ENCODE measurements at regions not wholly inside any gene's neighbourhood (a gene's known extent, or its start where the extent isn't known, plus 50 kb on each side); places are given as distances from the start of the nearest gene placed in this dataset.

GRCh38 chr3:105199217-105199616, 167.5 kb upstream of the ALCAM start:
- Histone ChIP-seq H3K27ac (no peak overlapping the region), H3K4me3 (no peak overlapping the region), H3K36me3 (replicated peaks in 1 of 2; ENCODE audit: insufficient read depth in 1 of 2, low read depth in 2 of 2) (no peaks in the 10 kb centered on the region), H3K9me3 (no peaks in the 10 kb centered on the region), H3K27me3 (no peaks in the 10 kb centered on the region), H3K4me1 (no peaks in the 10 kb centered on the region)
- ATAC-seq = no peak
- DNase-seq = no peak
- 78 to 83% methylated on average over 3 of the region's 3 CpGs for WGBS, 2 donors
- TF ChIP-seq POLR2A (IDR thresholded peaks at IDR 0.05) (no peak), CTCF (IDR thresholded peaks at IDR 0.05) (no peak)
- intact Hi-C loops (cut with DNase I) = no loop called here

- no peak for TF ChIP-seq POLR2A (IDR thresholded peaks at IDR 0.05)
- TF ChIP-seq CTCF (IDR thresholded peaks at IDR 0.05) = no peak
- ATAC-seq = no peak
- no peaks in the 10 kb centered on the region for H3K27me3 ChIP-seq
- 80 to 83% methylated on average over 1 of the region's 1 CpG for WGBS, 2 donors
- intact Hi-C loops (cut with DNase I) = no loop called here
- no peak for DNase-seq
- H3K36me3 ChIP-seq (replicated peaks in 1 of 2; ENCODE audit: insufficient read depth in 1 of 2, low read depth in 2 of 2) = no peaks in the 10 kb centered on the region
- no peaks in the 10 kb centered on the region for H3K9me3 ChIP-seq
- no peak overlapping the region for H3K4me3 ChIP-seq
- no peak overlapping the region for H3K27ac ChIP-seq
- no peaks in the 10 kb centered on the region for H3K4me1 ChIP-seq
These were observed 156.6 kb upstream of the ALCAM start for GRCh38 chr3:105210141-105210540.

GRCh38 chr3:105214590-105214989, 152.1 kb upstream of the ALCAM start:
- no peak for DNase-seq
- ATAC-seq = no peak
- Histone ChIP-seq H3K9me3 (no peaks in the 10 kb centered on the region), H3K36me3 (replicated peaks in 1 of 2; ENCODE audit: insufficient read depth in 1 of 2, low read depth in 2 of 2) (no peaks in the 10 kb centered on the region), H3K27me3 (no peaks in the 10 kb centered on the region), H3K27ac (no peak overlapping the region), H3K4me1 (no peaks in the 10 kb centered on the region), H3K4me3 (no peak overlapping the region)
- intact Hi-C loops (cut with DNase I) = no loop called here
- TF ChIP-seq POLR2A (IDR thresholded peaks at IDR 0.05) (no peak), CTCF (IDR thresholded peaks at IDR 0.05) (no peak)
- WGBS, 2 donors = 54 to 70% methylated on average over 1 of the region's 1 CpG

GRCh38 chr3:105222568-105223093, 144.1 kb upstream of the ALCAM start:
- TF ChIP-seq POLR2A (IDR thresholded peaks at IDR 0.05) (no peak), CTCF (IDR thresholded peaks at IDR 0.05) (no peak)
- H3K4me1 ChIP-seq = no peaks in the 10 kb centered on the region
- H3K4me3 ChIP-seq = no peak overlapping the region
- H3K27ac ChIP-seq = no peak overlapping the region
- DNase-seq (no peak), ATAC-seq (no peak)
- intact Hi-C loops (cut with DNase I) = no loop called here
- H3K9me3 ChIP-seq = no peaks in the 10 kb centered on the region
- no peaks in the 10 kb centered on the region for H3K36me3 ChIP-seq (replicated peaks in 1 of 2; ENCODE audit: insufficient read depth in 1 of 2, low read depth in 2 of 2)
- no peaks in the 10 kb centered on the region for H3K27me3 ChIP-seq
- WGBS, 2 donors = 75 to 78% methylated on average over 8 of the region's 8 CpGs

- WGBS, 2 donors = 89 to 92% methylated on average over 11 of the region's 11 CpGs
- Histone ChIP-seq H3K27me3 (no peaks in the 10 kb centered on the region), H3K4me1 (no peaks in the 10 kb centered on the region), H3K27ac (no peak overlapping the region), H3K36me3 (replicated peaks in 1 of 2; ENCODE audit: insufficient read depth in 1 of 2, low read depth in 2 of 2) (no peaks in the 10 kb centered on the region), H3K9me3 (no peaks in the 10 kb centered on the region), H3K4me3 (no peak overlapping the region)
- ATAC-seq (no peak), DNase-seq (no peak)
- intact Hi-C loops (cut with DNase I) = no loop called here
- TF ChIP-seq POLR2A (IDR thresholded peaks at IDR 0.05) (no peak), CTCF (IDR thresholded peaks at IDR 0.05) (no peak)
These were observed 142.9 kb upstream of the ALCAM start for GRCh38 chr3:105223815-105224214.

Measured in body of pancreas (tissue), 4 donors.